ENCODE measurements at regions not wholly inside any gene's neighbourhood (a gene's known extent, or its start where the extent isn't known, plus 50 kb on each side); places are given as distances from the start of the nearest gene placed in this dataset.

GRCh38 chr4:140266958-140267568, 106.4 kb upstream of the SCOC start:
- H3K27me3 Mint-ChIP-seq: peaks cover 58% of the 10 kb centered on the region
- H3K4me1 Mint-ChIP-seq: no peaks in the 10 kb centered on the region
- H3K4me3 Mint-ChIP-seq: no peak overlapping the region
- H3K9me3 ChIP-seq (ENCODE audit: control insufficient read depth, low read length, poor library complexity, severe bottlenecking): no peaks in the 10 kb centered on the region
- no peak for DNase-seq
- H3K27ac Mint-ChIP-seq: no peak overlapping the region
- ATAC-seq: no peak
- no peaks in the 10 kb centered on the region for H3K36me3 Mint-ChIP-seq (ENCODE audit: low read depth)

GRCh38 chr4:140260227-140260626, 106.2 kb upstream of the MAML3 start:
- no peak overlapping the region for H3K4me3 Mint-ChIP-seq
- no peak for ATAC-seq
- no peak for DNase-seq
- H3K36me3 Mint-ChIP-seq (ENCODE audit: low read depth): peaks cover 3% of the 10 kb centered on the region
- peaks cover 2% of the 10 kb centered on the region for H3K9me3 ChIP-seq (ENCODE audit: control insufficient read depth, low read length, poor library complexity, severe bottlenecking)
- H3K27me3 Mint-ChIP-seq: peaks cover 73% of the 10 kb centered on the region
- H3K27ac Mint-ChIP-seq: no peak overlapping the region
- H3K4me1 Mint-ChIP-seq: no peaks in the 10 kb centered on the region

GRCh38 chr4:140258476-140258875, 104.5 kb upstream of the MAML3 start:
- Mint-ChIP-seq H3K36me3 (ENCODE audit: low read depth) (peaks cover 3% of the 10 kb centered on the region), H3K4me3 (no peak overlapping the region), H3K27ac (no peak overlapping the region), H3K27me3 (peaks cover 84% of the 10 kb centered on the region), H3K4me1 (peaks cover 3% of the 10 kb centered on the region)
- H3K9me3 ChIP-seq (ENCODE audit: control insufficient read depth, low read length, poor library complexity, severe bottlenecking): peaks cover 2% of the 10 kb centered on the region
- ATAC-seq (no peak), DNase-seq (no peak)

- peaks cover 3% of the 10 kb centered on the region for H3K36me3 Mint-ChIP-seq (ENCODE audit: low read depth)
- no peak for ATAC-seq
These were observed 103.7 kb upstream of the MAML3 start for GRCh38 chr4:140257461-140258305.

GRCh38 chr4:140256941-140257340, 103.0 kb upstream of the MAML3 start:
- Mint-ChIP-seq H3K36me3 (ENCODE audit: low read depth) (peaks cover 3% of the 10 kb centered on the region), H3K4me3 (no peak overlapping the region), H3K4me1 (peaks cover 5% of the 10 kb centered on the region), H3K27ac (no peak overlapping the region), H3K27me3 (peaks cover 74% of the 10 kb centered on the region)
- DNase-seq: no peak
- ATAC-seq: no peak
- peaks cover 2% of the 10 kb centered on the region for H3K9me3 ChIP-seq (ENCODE audit: control insufficient read depth, low read length, poor library complexity, severe bottlenecking)

More at GRCh38 chr4:140257461-140258305, 103.7 kb upstream of the MAML3 start:
- Mint-ChIP-seq H3K27me3 (peaks cover 79% of the 10 kb centered on the region), H3K27ac (no peak overlapping the region), H3K4me1 (peaks cover 4% of the 10 kb centered on the region), H3K4me3 (no peak overlapping the region)
- peaks cover 2% of the 10 kb centered on the region for H3K9me3 ChIP-seq (ENCODE audit: control insufficient read depth, low read length, poor library complexity, severe bottlenecking)
- DNase-seq: no peak

GRCh38 chr4:140256335-140256734, 102.4 kb upstream of the MAML3 start:
- ATAC-seq: no peak
- no peaks in the 10 kb centered on the region for H3K36me3 Mint-ChIP-seq (ENCODE audit: low read depth)
- H3K4me1 Mint-ChIP-seq: peaks cover 6% of the 10 kb centered on the region
- no peak for DNase-seq
- no peak overlapping the region for H3K27ac Mint-ChIP-seq
- no peak overlapping the region for H3K4me3 Mint-ChIP-seq
- peaks cover 2% of the 10 kb centered on the region for H3K9me3 ChIP-seq (ENCODE audit: control insufficient read depth, low read length, poor library complexity, severe bottlenecking)
- H3K27me3 Mint-ChIP-seq: peaks cover 71% of the 10 kb centered on the region

GRCh38 chr4:140255927-140256326, 101.9 kb upstream of the MAML3 start:
- H3K27ac Mint-ChIP-seq: no peak overlapping the region
- H3K36me3 Mint-ChIP-seq (ENCODE audit: low read depth): no peaks in the 10 kb centered on the region
- peaks cover 6% of the 10 kb centered on the region for H3K4me1 Mint-ChIP-seq
- DNase-seq (no peak), ATAC-seq (no peak)
- H3K9me3 ChIP-seq (ENCODE audit: control insufficient read depth, low read length, poor library complexity, severe bottlenecking): peaks cover 2% of the 10 kb centered on the region
- peaks cover 67% of the 10 kb centered on the region for H3K27me3 Mint-ChIP-seq
- H3K4me3 Mint-ChIP-seq: no peak overlapping the region

GRCh38 chr4:140255467-140255866, 101.5 kb upstream of the MAML3 start:
- Mint-ChIP-seq H3K36me3 (ENCODE audit: low read depth) (no peaks in the 10 kb centered on the region), H3K4me3 (no peak overlapping the region), H3K27ac (no peak overlapping the region), H3K4me1 (peaks cover 6% of the 10 kb centered on the region), H3K27me3 (peaks cover 65% of the 10 kb centered on the region)
- H3K9me3 ChIP-seq (ENCODE audit: control insufficient read depth, low read length, poor library complexity, severe bottlenecking): peaks cover 2% of the 10 kb centered on the region
- DNase-seq: no peak
- ATAC-seq: no peak

GRCh38 chr4:140254651-140255299, 100.8 kb upstream of the MAML3 start:
- no peak overlapping the region for H3K4me3 Mint-ChIP-seq
- peaks cover 6% of the 10 kb centered on the region for H3K4me1 Mint-ChIP-seq
- H3K9me3 ChIP-seq (ENCODE audit: control insufficient read depth, low read length, poor library complexity, severe bottlenecking): no peaks in the 10 kb centered on the region
- H3K27me3 Mint-ChIP-seq: peaks cover 72% of the 10 kb centered on the region
- H3K36me3 Mint-ChIP-seq (ENCODE audit: low read depth): no peaks in the 10 kb centered on the region
- no peak for DNase-seq
- ATAC-seq: no peak
- no peak overlapping the region for H3K27ac Mint-ChIP-seq

GRCh38 chr4:140253556-140254027, 99.6 kb upstream of the MAML3 start:
- DNase-seq (no peak), ATAC-seq (no peak)
- Mint-ChIP-seq H3K4me1 (peaks cover 6% of the 10 kb centered on the region), H3K36me3 (ENCODE audit: low read depth) (no peaks in the 10 kb centered on the region), H3K27me3 (peaks cover 61% of the 10 kb centered on the region), H3K4me3 (peak overlapping the region; percentile 87), H3K27ac (no peak overlapping the region)
- H3K9me3 ChIP-seq (ENCODE audit: control insufficient read depth, low read length, poor library complexity, severe bottlenecking): no peaks in the 10 kb centered on the region

- Mint-ChIP-seq H3K36me3 (ENCODE audit: low read depth) (no peaks in the 10 kb centered on the region), H3K27me3 (peaks cover 60% of the 10 kb centered on the region), H3K4me1 (peaks cover 6% of the 10 kb centered on the region), H3K4me3 (peak overlapping the region; percentile 87), H3K27ac (no peak overlapping the region)
- peak; percentile 47 to 56 (median 52) for DNase-seq
- peak; percentile 83 for ATAC-seq
- H3K9me3 ChIP-seq (ENCODE audit: control insufficient read depth, low read length, poor library complexity, severe bottlenecking): no peaks in the 10 kb centered on the region
These were observed 99.0 kb upstream of the MAML3 start for GRCh38 chr4:140252742-140253555.

GRCh38 chr4:140252141-140252741, 98.3 kb upstream of the MAML3 start:
- Mint-ChIP-seq H3K4me1 (peaks cover 6% of the 10 kb centered on the region), H3K36me3 (ENCODE audit: low read depth) (no peaks in the 10 kb centered on the region), H3K27ac (no peak overlapping the region), H3K27me3 (peaks cover 54% of the 10 kb centered on the region), H3K4me3 (peak overlapping the region; percentile 86)
- no peaks in the 10 kb centered on the region for H3K9me3 ChIP-seq (ENCODE audit: control insufficient read depth, low read length, poor library complexity, severe bottlenecking)
- DNase-seq (no peak), ATAC-seq (no peak)
